H9 (cell line): ENCODE measurements at regions not wholly inside any gene's neighbourhood (a gene's known extent, or its start where the extent isn't known, plus 50 kb on each side); places are given as distances from the start of the nearest gene placed in this dataset.

Source experiments
- DNase-seq: peaks from one replicate; pipeline ENCODE4 v3.0.0-alpha.2; 2017
- H2AFZ ChIP-seq: one replicate; pipeline ENCODE4 v1.6.1; 2013; ENCODE audit warnings: mild to moderate bottlenecking, low read length, control low read depth, moderate library complexity
- H2AK5ac ChIP-seq: 2 replicates; pipeline ENCODE4 v1.6.1; 2013; ENCODE audit warnings: low read length, control low read depth, mixed read lengths; ENCODE audit not compliant: insufficient read length
- H2BK120ac ChIP-seq: one replicate; pipeline ENCODE4 v1.6.1; 2013; ENCODE audit warnings: low read depth, mild to moderate bottlenecking, low read length, control low read depth, inconsistent platforms; ENCODE audit not compliant: poor library complexity, severe bottlenecking
- H2BK12ac ChIP-seq: 2 replicates; pipeline ENCODE4 v1.6.1; 2013; ENCODE audit warnings: low read length, control low read depth, mixed read lengths, low read depth; ENCODE audit not compliant: insufficient read length
- H2BK15ac ChIP-seq: 2 replicates; pipeline ENCODE4 v1.6.1; 2013; ENCODE audit warnings: low read depth, low read length, control low read depth
- H2BK20ac ChIP-seq: one replicate; pipeline ENCODE4 v1.6.1; 2013; ENCODE audit warnings: low read depth, mild to moderate bottlenecking, low read length, control low read depth, inconsistent platforms; ENCODE audit not compliant: poor library complexity, severe bottlenecking
- H2BK5ac ChIP-seq: 2 replicates; pipeline ENCODE4 v1.6.1; 2013; ENCODE audit warnings: low read length, control low read depth, mixed read lengths; ENCODE audit not compliant: insufficient read length
- H3K14ac ChIP-seq: 2 replicates; pipeline ENCODE4 v1.6.1; 2013; ENCODE audit warnings: low read length, control low read depth; ENCODE audit not compliant: insufficient read depth
- H3K18ac ChIP-seq: 2 replicates; pipeline ENCODE4 v1.6.1; 2013; ENCODE audit warnings: low read depth, mild to moderate bottlenecking, mixed read lengths, low read length, control low read depth; ENCODE audit not compliant: insufficient read length
- H3K23ac ChIP-seq: 2 replicates; pipeline ENCODE4 v1.6.1; 2013; ENCODE audit warnings: low read length, control low read depth, mixed read lengths, low read depth; ENCODE audit not compliant: insufficient read length
- H3K23me2 ChIP-seq: 2 replicates; pipeline ENCODE4 v1.6.1; 2013; ENCODE audit warnings: low read depth, mild to moderate bottlenecking, mixed read lengths, low read length, control low read depth; ENCODE audit not compliant: insufficient read length, poor library complexity, severe bottlenecking
- H3K27ac ChIP-seq: 2 replicates; pipeline ENCODE4 v1.5.1; 2013; ENCODE audit warnings: low read length, control low read depth, mixed read lengths, low read depth; ENCODE audit not compliant: insufficient read length
- H3K27me3 ChIP-seq: 2 replicates; pipeline ENCODE4 v1.6.1; 2013; ENCODE audit warnings: low read length, control low read depth, inconsistent platforms; ENCODE audit not compliant: insufficient read depth
- H3K4ac ChIP-seq: 2 replicates; pipeline ENCODE4 v1.6.1; 2013; ENCODE audit warnings: low read depth, mild to moderate bottlenecking, control low read depth, inconsistent platforms, low read length, moderate library complexity
- H3K4me1 ChIP-seq: 2 replicates; pipeline ENCODE4 v1.6.1; 2013; ENCODE audit warnings: low read length, control low read depth, inconsistent platforms; ENCODE audit not compliant: insufficient read depth
- H3K4me2 ChIP-seq: 2 replicates; pipeline ENCODE4 v1.6.1; 2013; ENCODE audit warnings: low read length, control low read depth, mixed read lengths; ENCODE audit not compliant: insufficient read length, insufficient read depth
- H3K56ac ChIP-seq: 2 replicates; pipeline ENCODE4 v1.6.1; 2013; ENCODE audit warnings: low read depth, mild to moderate bottlenecking, mixed read lengths, low read length, control low read depth; ENCODE audit not compliant: insufficient read length
- H3K79me1 ChIP-seq: 2 replicates; pipeline ENCODE4 v1.6.1; 2013; ENCODE audit warnings: low read depth, mild to moderate bottlenecking, moderate library complexity, low read length, control low read depth, inconsistent platforms; ENCODE audit not compliant: insufficient read depth, poor library complexity, severe bottlenecking
- H3K79me2 ChIP-seq: 2 replicates; pipeline ENCODE4 v1.6.1; 2013; ENCODE audit warnings: low read length, control low read depth, inconsistent platforms; ENCODE audit not compliant: insufficient read depth
- H3K9ac ChIP-seq: 2 replicates; pipeline ENCODE4 v1.6.1; 2013; ENCODE audit warnings: low read length, control low read depth, mixed read lengths; ENCODE audit not compliant: insufficient read length; ENCODE audit errors: extremely low read depth
- H3K9me3 ChIP-seq: one replicate; pipeline ENCODE4 v1.6.1; 2013; ENCODE audit warnings: low read depth, low read length, inconsistent platforms; ENCODE audit not compliant: control insufficient read depth
- H3T11ph ChIP-seq: one replicate; pipeline ENCODE4 v1.6.1; 2013; ENCODE audit warnings: mild to moderate bottlenecking, low read length, control low read depth, inconsistent platforms
- H4K20me1 ChIP-seq: one replicate; pipeline ENCODE4 v1.6.1; 2013; ENCODE audit not compliant: control insufficient read depth, insufficient read length, insufficient read depth
- H4K5ac ChIP-seq: 2 replicates; pipeline ENCODE4 v1.6.1; 2013; ENCODE audit warnings: low read depth, mild to moderate bottlenecking, mixed read lengths, low read length, control low read depth; ENCODE audit not compliant: insufficient read length
- H4K8ac ChIP-seq: replicated peaks from 2 replicates; pipeline ENCODE4 v1.6.1; 2013; ENCODE audit warnings: low read length, control low read depth, mixed read lengths, low read depth; ENCODE audit not compliant: insufficient read length
- H4K91ac ChIP-seq: 2 replicates; pipeline ENCODE4 v1.6.1; 2013; ENCODE audit warnings: low read depth, mild to moderate bottlenecking, moderate library complexity, mixed read lengths, low read length, control low read depth; ENCODE audit not compliant: insufficient read length
- H3K27ac Mint-ChIP-seq, 3 experiments: 2 replicates in 2 of 3; 3 replicates in 1 of 3; pipeline ENCODE4 v1.8.0; 2020 to 2021; ENCODE audit warnings: mixed read lengths in 3 of 3, mild to moderate bottlenecking in 1 of 3, moderate library complexity in 1 of 3
- H3K27me3 Mint-ChIP-seq: 2 replicates; pipeline ENCODE4 v1.8.0; 2021; ENCODE audit warnings: low read depth, mild to moderate bottlenecking, moderate library complexity, mixed read lengths
- H3K36me3 Mint-ChIP-seq, 3 experiments: 2 replicates in 2 of 3; 3 replicates in 1 of 3; pipeline ENCODE4 v1.8.0; 2020 to 2021; ENCODE audit warnings: low read depth in 3 of 3, mixed read lengths in 3 of 3; ENCODE audit not compliant: insufficient read depth in 1 of 3
- H3K4me1 Mint-ChIP-seq, 2 experiments: 2 replicates each; pipeline ENCODE4 v1.8.0; 2020; ENCODE audit warnings: mixed read lengths in 2 of 2
- H3K4me3 Mint-ChIP-seq, 2 experiments: 2 replicates in 1 of 2; 3 replicates in 1 of 2; pipeline ENCODE4 v1.8.0; 2020 to 2021; ENCODE audit warnings: mild to moderate bottlenecking in 2 of 2, mixed read lengths in 2 of 2, moderate library complexity in 1 of 2
- H3K9me3 Mint-ChIP-seq, 2 experiments: 2 replicates in 1 of 2; 3 replicates in 1 of 2; pipeline ENCODE4 v1.8.0; 2020; ENCODE audit warnings: mild to moderate bottlenecking in 2 of 2, mixed read lengths in 2 of 2, moderate library complexity in 1 of 2
- WGBS: extraction: QIAGEN DNeasy Blood & Tissue Kit; methylation state at CpG from one replicate; pipeline ENCODE4 v1.1.7; 2013; ENCODE audit warnings: missing lambda C conversion rate, low lambda C conversion rate, mixed read lengths; ENCODE audit not compliant: insufficient read length; ENCODE audit errors: extremely low coverage; 5-methylcytosine and 5-hydroxymethylcytosine counted together
- TF ChIP-seq, protein P1 (sequence below): fragments of 200-600 bp; sonication (generic); conservative IDR thresholded peaks from 3 replicates; pipeline ENCODE4 v1.8.0; 2021; ENCODE audit warnings: antibody characterized with exemption, mild to moderate bottlenecking

- Mint-ChIP-seq H3K27ac (no peak overlapping the region), H3K4me1 (peaks cover 2 to 5% of the 10 kb centered on the region in 2 experiments; a peak in 1 of 4 replicates), H3K9me3 (peaks cover 16 to 26% of the 10 kb centered on the region in 2 experiments; a peak in 4 of 5 replicates), H3K4me3 (no peak overlapping the region), H3K27me3 (no peaks in the 10 kb centered on the region; the same call in 1 of the 2 replicates), H3K36me3 (peaks cover 8 to 17% (median 12%) of the 10 kb centered on the region in 3 experiments)
- TF ChIP-seq, protein P1, sequence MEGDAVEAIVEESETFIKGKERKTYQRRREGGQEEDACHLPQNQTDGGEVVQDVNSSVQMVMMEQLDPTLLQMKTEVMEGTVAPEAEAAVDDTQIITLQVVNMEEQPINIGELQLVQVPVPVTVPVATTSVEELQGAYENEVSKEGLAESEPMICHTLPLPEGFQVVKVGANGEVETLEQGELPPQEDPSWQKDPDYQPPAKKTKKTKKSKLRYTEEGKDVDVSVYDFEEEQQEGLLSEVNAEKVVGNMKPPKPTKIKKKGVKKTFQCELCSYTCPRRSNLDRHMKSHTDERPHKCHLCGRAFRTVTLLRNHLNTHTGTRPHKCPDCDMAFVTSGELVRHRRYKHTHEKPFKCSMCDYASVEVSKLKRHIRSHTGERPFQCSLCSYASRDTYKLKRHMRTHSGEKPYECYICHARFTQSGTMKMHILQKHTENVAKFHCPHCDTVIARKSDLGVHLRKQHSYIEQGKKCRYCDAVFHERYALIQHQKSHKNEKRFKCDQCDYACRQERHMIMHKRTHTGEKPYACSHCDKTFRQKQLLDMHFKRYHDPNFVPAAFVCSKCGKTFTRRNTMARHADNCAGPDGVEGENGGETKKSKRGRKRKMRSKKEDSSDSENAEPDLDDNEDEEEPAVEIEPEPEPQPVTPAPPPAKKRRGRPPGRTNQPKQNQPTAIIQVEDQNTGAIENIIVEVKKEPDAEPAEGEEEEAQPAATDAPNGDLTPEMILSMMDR, result no peak
- Histone ChIP-seq H3K27me3 (no peaks in the 10 kb centered on the region), H2BK15ac (no peak overlapping the region), H3K79me1 (no peaks in the 10 kb centered on the region), H3K9ac (no peak overlapping the region), H3K4ac (no peak overlapping the region), H2BK5ac (no peak overlapping the region), H4K5ac (no peak overlapping the region), H3K4me2 (no peak overlapping the region), H3K23ac (no peak overlapping the region), H3K23me2 (no peaks in the 10 kb centered on the region), H3K9me3 (peaks cover 8% of the 10 kb centered on the region), H3T11ph (no peak overlapping the region), H3K79me2 (no peaks in the 10 kb centered on the region), H3K14ac (no peak overlapping the region), H3K4me1 (no peaks in the 10 kb centered on the region), H3K18ac (no peak overlapping the region), H2AFZ (no peak overlapping the region), H3K56ac (no peak overlapping the region), H2BK120ac (no peak overlapping the region), H4K20me1 (no peaks in the 10 kb centered on the region), H4K91ac (no peak overlapping the region), H2AK5ac (no peak overlapping the region), H2BK20ac (no peak overlapping the region), H3K27ac (no peak overlapping the region), H4K8ac (no peak overlapping the region), H2BK12ac (no peak overlapping the region)
- no CpG with 5 or more reads among the region's 2 CpGs for WGBS
- DNase-seq, result no peak
Observed at GRCh38 chr11:127492029-127492428, 491.5 kb upstream of the KIRREL3 start.
